Left renal pelvis (tissue), 4 donors: ENCODE measurements at regions not wholly inside any gene's neighbourhood (a gene's known extent, or its start where the extent isn't known, plus 50 kb on each side); places are given as distances from the start of the nearest gene placed in this dataset.

Experiments
- DNase-seq, 4 donors: peaks; one replicate each; pipeline ENCODE4 v3.0.0-alpha.2; 2013; ENCODE audit warnings: low read depth in 4 of 4, low spot score in 3 of 4

- no peak for DNase-seq
Observed at GRCh38 chr10:128417826-128418225, 291.6 kb upstream of the MKI67 start.

GRCh38 chr10:128418819-128419218 is 292.6 kb upstream of the MKI67 start:
- no peak for DNase-seq

- DNase-seq = no peak
Observed at GRCh38 chr10:128419466-128420019, 293.3 kb upstream of the MKI67 start.

GRCh38 chr10:128420623-128421022 is 294.4 kb upstream of the MKI67 start:
- no peak for DNase-seq

- DNase-seq = no peak
Observed at GRCh38 chr10:128421371-128422160, 295.3 kb upstream of the MKI67 start.

GRCh38 chr10:128422190-128422589 is 296.0 kb upstream of the MKI67 start:
- DNase-seq = no peak

GRCh38 chr10:128422999-128423398 is 296.8 kb upstream of the MKI67 start:
- DNase-seq = no peak

- DNase-seq = no peak
Observed at GRCh38 chr10:128429321-128429720, 303.1 kb upstream of the MKI67 start.

- no peak for DNase-seq
Observed at GRCh38 chr10:128429835-128430513, 303.8 kb upstream of the MKI67 start.

GRCh38 chr10:128431083-128431482 is 304.9 kb upstream of the MKI67 start:
- DNase-seq = no peak

GRCh38 chr10:128431506-128431905 is 305.3 kb upstream of the MKI67 start:
- no peak for DNase-seq

GRCh38 chr10:128432011-128432410 is 305.8 kb upstream of the MKI67 start:
- DNase-seq = no peak

GRCh38 chr10:128432423-128432822 is 306.2 kb upstream of the MKI67 start:
- DNase-seq = no peak

GRCh38 chr10:128435811-128436210 is 309.6 kb upstream of the MKI67 start:
- no peak for DNase-seq

- DNase-seq = no peak
Observed at GRCh38 chr10:128437786-128438345, 311.6 kb upstream of the MKI67 start.

GRCh38 chr10:128438417-128439063 is 312.3 kb upstream of the MKI67 start:
- DNase-seq = no peak

- DNase-seq = no peak
Observed at GRCh38 chr10:128440513-128441160, 314.4 kb upstream of the MKI67 start.

GRCh38 chr10:128443925-128444518 is 317.8 kb upstream of the MKI67 start:
- no peak for DNase-seq

GRCh38 chr10:128448796-128449195 is 322.6 kb upstream of the MKI67 start:
- DNase-seq = no peak

GRCh38 chr10:128451879-128452278 is 325.7 kb upstream of the MKI67 start:
- no peak for DNase-seq
